MM.1S (cell line): ENCODE measurements at regions not wholly inside any gene's neighbourhood (a gene's known extent, or its start where the extent isn't known, plus 50 kb on each side); places are given as distances from the start of the nearest gene placed in this dataset.

ENCODE experiments used
- EZH2phosphoT487 ChIP-seq: fragments of 300-600 bp; sonication (generic); IDR thresholded peaks from 2 replicates; pipeline ENCODE4 v1.6.1; 2018; ENCODE audit warnings: antibody characterized with exemption, low read length
- TF ChIP-seq, protein P1 (sequence below): fragments of 300-600 bp; sonication (generic); IDR thresholded peaks from 2 replicates; pipeline ENCODE4 v1.5.1; 2016; ENCODE audit warnings: antibody characterized with exemption, low read length, mixed read lengths

DNA sequence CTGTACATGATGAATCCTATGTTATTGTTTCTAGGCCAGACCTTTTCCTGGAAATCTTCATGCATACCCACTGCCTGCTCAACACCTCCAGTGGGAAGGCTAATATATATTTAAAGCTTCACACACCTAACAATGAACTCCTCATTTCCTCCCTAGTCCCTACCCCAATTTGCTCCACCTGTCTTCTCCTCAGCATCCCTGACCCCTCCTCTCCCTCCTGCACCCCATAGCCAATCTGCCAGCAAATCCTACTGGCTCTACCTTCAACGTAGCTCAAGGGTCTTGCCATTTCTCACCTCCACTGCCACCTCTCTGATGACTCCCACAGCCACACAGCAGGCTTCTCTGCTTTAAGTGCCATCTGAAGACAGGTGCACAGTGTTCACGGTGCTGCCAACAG is 215.6 kb upstream of the WSB1 start:
- TF ChIP-seq, protein P1, sequence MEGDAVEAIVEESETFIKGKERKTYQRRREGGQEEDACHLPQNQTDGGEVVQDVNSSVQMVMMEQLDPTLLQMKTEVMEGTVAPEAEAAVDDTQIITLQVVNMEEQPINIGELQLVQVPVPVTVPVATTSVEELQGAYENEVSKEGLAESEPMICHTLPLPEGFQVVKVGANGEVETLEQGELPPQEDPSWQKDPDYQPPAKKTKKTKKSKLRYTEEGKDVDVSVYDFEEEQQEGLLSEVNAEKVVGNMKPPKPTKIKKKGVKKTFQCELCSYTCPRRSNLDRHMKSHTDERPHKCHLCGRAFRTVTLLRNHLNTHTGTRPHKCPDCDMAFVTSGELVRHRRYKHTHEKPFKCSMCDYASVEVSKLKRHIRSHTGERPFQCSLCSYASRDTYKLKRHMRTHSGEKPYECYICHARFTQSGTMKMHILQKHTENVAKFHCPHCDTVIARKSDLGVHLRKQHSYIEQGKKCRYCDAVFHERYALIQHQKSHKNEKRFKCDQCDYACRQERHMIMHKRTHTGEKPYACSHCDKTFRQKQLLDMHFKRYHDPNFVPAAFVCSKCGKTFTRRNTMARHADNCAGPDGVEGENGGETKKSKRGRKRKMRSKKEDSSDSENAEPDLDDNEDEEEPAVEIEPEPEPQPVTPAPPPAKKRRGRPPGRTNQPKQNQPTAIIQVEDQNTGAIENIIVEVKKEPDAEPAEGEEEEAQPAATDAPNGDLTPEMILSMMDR = no peak
- no peak for TF ChIP-seq EZH2phosphoT487
